Heart right ventricle (tissue), 16 donors: ENCODE measurements at regions not wholly inside any gene's neighbourhood (a gene's known extent, or its start where the extent isn't known, plus 50 kb on each side); places are given as distances from the start of the nearest gene placed in this dataset.
A peak's percentile ranks its signal among the peaks of the same experiment; 100 is the strongest.

Source experiments
- ATAC-seq, 8 donors: fragments of 200-7000 bp; cut with Tn5 transposase; one replicate each; pipeline ENCODE4 v1.9.1; 2020; ENCODE audit warnings: mild to moderate bottlenecking in 8 of 8, moderate library complexity in 8 of 8, moderate number of reproducible peaks in 1 of 8
- DNase-seq, 2 donors: peaks; one replicate each; pipeline ENCODE4 v3.0.0-alpha.2; 2020
- H3K27ac ChIP-seq, 10 donors: fragments of 200-600 bp; sonication (generic) in 2 of 10; one replicate each; pipeline versions ENCODE4 v1.5.0 to v1.8.0; 2020 to 2022; ENCODE audit warnings: mild to moderate bottlenecking in 3 of 10
- H3K27me3 ChIP-seq, 7 donors: fragments of 200-600 bp; one replicate each; pipeline ENCODE4 v1.8.0; 2021 to 2022; ENCODE audit warnings: mild to moderate bottlenecking in 2 of 7
- H3K36me3 ChIP-seq, 9 donors: fragments of 200-600 bp; sonication (generic) in 1 of 9; one replicate each; pipeline versions ENCODE4 v1.5.0 to v1.8.0; 2020 to 2022; ENCODE audit warnings: mild to moderate bottlenecking in 2 of 9
- H3K4me1 ChIP-seq, 9 donors: fragments of 200-600 bp; sonication (generic) in 1 of 9; one replicate each; pipeline versions ENCODE4 v1.5.0 to v1.8.0; 2020 to 2022; ENCODE audit warnings: mild to moderate bottlenecking in 4 of 9
- H3K4me3 ChIP-seq, 10 donors: fragments of 200-600 bp; sonication (generic) in 2 of 10; one replicate each; pipeline versions ENCODE4 v1.5.0 to v1.8.0; 2020 to 2022; ENCODE audit warnings: mild to moderate bottlenecking in 7 of 10, moderate library complexity in 2 of 10
- H3K9me3 ChIP-seq, 11 donors: fragments of 200-600 bp in 10 of 11; sonication (generic) in 2 of 11; one replicate each; pipeline versions ENCODE4 v1.5.0 to v1.8.0; 2013 to 2022; ENCODE audit warnings: mild to moderate bottlenecking in 2 of 11, control low read depth in 1 of 11, moderate library complexity in 1 of 11
- WGBS, 2 donors: extraction: QIAGEN DNeasy Blood & Tissue Kit; methylation state at CpG; one replicate each; pipeline ENCODE4 v1.1.7; 2013; ENCODE audit warnings: inconsistent platforms in 1 of 2; 5-methylcytosine and 5-hydroxymethylcytosine counted together
- intact Hi-C, 10 donors: fragments of 100-400 bp; cut with DNase I; formaldehyde crosslinking; loops; one replicate each; pipeline versions ENCODE4 v1.11.1 to v1.14.2; 2022
- TF ChIP-seq, protein P1 (sequence below), 9 donors: fragments of 200-600 bp; sonication (generic) in 2 of 9; IDR thresholded peaks; one replicate each; pipeline versions ENCODE4 v1.5.0 to v1.8.0; 2021 to 2022; ENCODE audit warnings: antibody characterized with exemption in 9 of 9, mild to moderate bottlenecking in 5 of 9, moderate library complexity in 1 of 9
- donor health status: Arrhythmogenic right ventricular cardiomyopathy.
- donor health status: ischemic (EF 13 %, LVEDD 7.1; RV severe dilation, severe dysfunction).
- donor health status: healthy with polysubstance abuse.
- donor health status: DM: no; HTN: yes; CAD: no.
- donor health status: DM: no; HTN: no; CAD: no.
- donor health status: ischemic (EF 25% LVEDD 6.9; RV normal size, moderate dysfunction).
- donor health status: ischemic (EF 25% LVEDD 5.7; RV mildly dilated, moderate dysfunction).
- donor health status: healthy.
- donor health status: DM: yes; HTN: yes; CAD: no.
- donor health status: Ischemic cardiomyopathy.
- donor health status: ischemic (EF 35%, LVEDD 5.7; RV mildly dilated, moderate dysfunction).
- donor health status: nonischemic (EF 11% LVEDD 7.7; RV severe dilation, severe dysfunction).
- donor health status: DM: yes; HTN: yes; CAD: no.
- donor health status: PGD.
- donor health status: ischemic (EF 29% LVEDD 5.4; RV normal size, mild dysfunction).
- donor health status: nonischemic (EF 23%, LVEDD 6.1; RV moderate dilation, normal function).

DNA sequence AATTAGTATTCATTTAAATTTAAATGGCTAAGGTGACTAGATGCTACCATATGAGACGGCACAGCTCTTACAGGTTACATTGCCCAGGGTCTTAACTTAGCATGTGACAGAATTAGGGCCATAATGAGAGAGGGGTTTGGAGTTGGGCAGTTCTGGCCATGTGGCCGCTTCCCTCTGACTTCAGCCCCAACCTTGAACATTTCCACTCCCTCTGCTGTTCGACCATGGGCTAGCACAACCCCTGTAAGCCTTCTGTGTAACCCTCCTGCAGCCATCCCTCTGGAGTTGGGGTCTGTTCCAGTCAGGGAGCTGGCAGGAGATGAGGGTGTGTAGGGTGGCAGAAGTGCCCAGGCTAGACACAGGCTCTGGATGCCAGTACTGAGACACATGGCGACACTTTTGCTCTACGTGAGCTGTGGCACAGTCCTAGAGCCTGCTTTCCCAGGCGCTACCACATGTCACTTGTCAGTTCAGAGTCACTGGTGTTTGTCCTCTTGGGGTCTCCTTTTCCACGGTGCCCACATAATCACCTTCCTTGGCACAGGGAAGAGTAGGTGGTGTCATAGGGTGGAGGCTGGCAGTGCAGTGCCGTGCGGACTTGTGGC, 128.7 kb upstream of the PITX1 start:
- TF ChIP-seq, protein P1, sequence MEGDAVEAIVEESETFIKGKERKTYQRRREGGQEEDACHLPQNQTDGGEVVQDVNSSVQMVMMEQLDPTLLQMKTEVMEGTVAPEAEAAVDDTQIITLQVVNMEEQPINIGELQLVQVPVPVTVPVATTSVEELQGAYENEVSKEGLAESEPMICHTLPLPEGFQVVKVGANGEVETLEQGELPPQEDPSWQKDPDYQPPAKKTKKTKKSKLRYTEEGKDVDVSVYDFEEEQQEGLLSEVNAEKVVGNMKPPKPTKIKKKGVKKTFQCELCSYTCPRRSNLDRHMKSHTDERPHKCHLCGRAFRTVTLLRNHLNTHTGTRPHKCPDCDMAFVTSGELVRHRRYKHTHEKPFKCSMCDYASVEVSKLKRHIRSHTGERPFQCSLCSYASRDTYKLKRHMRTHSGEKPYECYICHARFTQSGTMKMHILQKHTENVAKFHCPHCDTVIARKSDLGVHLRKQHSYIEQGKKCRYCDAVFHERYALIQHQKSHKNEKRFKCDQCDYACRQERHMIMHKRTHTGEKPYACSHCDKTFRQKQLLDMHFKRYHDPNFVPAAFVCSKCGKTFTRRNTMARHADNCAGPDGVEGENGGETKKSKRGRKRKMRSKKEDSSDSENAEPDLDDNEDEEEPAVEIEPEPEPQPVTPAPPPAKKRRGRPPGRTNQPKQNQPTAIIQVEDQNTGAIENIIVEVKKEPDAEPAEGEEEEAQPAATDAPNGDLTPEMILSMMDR (IDR thresholded peaks at IDR 0.05), result no peak
- ATAC-seq (peak in 1 of 8 donors; percentile 47), DNase-seq (no peak)
- no peaks in the 10 kb centered on the region for H3K4me1 ChIP-seq
- H3K36me3 ChIP-seq, result no peaks in the 10 kb centered on the region
- no peak overlapping the region for H3K4me3 ChIP-seq
- H3K9me3 ChIP-seq, result peaks cover 0 to 27% (median 15%) of the 10 kb centered on the region in 11 donors
- no peak overlapping the region for H3K27ac ChIP-seq
- H3K27me3 ChIP-seq, result peaks cover 0 to 37% (median 28%) of the 10 kb centered on the region in 7 donors
- intact Hi-C loops, result no loop called here
- 68 to 69% methylated on average over 9 of the region's 9 CpGs for WGBS, 2 donors

DNA sequence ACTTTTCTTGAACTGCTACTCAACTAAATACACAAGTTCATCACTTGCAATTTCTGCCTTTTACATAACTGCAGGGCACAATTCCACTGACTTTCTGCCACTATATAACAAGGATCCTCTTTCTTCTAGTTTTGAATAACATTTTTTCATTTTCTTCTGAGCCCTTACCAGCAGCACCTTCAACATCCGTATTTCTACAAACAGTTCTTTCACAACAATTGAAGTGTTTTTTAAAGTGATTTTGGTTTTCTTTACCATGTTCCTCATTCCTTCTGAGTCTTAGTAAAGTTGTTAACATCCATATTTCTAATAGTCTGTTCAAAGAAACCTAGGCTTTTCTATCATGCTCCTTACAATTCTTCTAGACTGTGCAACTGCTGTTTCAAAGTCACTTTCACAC, 127.2 kb upstream of the PITX1 start:
- H3K4me1 ChIP-seq, result no peaks in the 10 kb centered on the region
- H3K27me3 ChIP-seq, result peaks cover 0 to 22% (median 16%) of the 10 kb centered on the region in 7 donors
- 73 to 89% methylated on average over 1 of the region's 1 CpG for WGBS, 2 donors
- no peak overlapping the region for H3K27ac ChIP-seq
- DNase-seq (no peak), ATAC-seq (no peak)
- TF ChIP-seq, protein P1 (IDR thresholded peaks at IDR 0.05), result no peak
- H3K4me3 ChIP-seq, result no peak overlapping the region
- peaks cover 0 to 35% (median 17%) of the 10 kb centered on the region in 11 donors for H3K9me3 ChIP-seq
- H3K36me3 ChIP-seq, result no peaks in the 10 kb centered on the region
- intact Hi-C loops, result no loop called here

DNA sequence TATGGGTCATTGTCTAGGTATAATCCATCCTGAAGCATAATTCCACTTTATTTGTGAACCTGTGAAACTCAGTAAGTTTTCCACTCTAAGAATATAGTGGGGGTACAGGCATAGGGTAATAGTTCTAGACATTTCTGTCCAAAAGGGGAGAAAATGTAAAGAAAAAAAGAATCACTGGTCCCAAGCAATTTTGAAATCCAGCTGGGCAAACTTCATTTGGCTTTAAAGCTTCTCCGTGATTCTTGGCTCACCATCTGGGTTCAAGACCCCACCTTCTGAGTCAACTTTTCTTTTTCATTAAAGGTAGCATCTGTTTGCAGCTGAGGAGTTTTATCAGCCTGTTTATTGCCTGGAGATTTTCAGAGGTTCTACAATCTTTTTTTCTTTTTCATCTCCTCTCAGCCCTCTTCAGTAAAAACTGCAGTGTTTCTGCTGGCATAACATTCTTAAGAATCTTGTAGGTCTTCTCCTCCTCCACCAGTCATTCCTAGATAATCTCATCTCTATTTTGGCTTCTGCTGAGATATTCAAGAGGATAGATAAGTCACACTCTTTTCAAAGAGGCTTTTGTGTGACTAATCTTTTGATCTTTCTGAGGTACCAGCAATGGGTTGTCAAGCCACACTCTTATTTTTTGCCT, 126.1 kb upstream of the PITX1 start:
- DNase-seq (no peak), ATAC-seq (no peak)
- TF ChIP-seq, protein P1 (IDR thresholded peaks at IDR 0.05), result no peak
- peaks cover 0 to 35% (median 17%) of the 10 kb centered on the region in 11 donors for H3K9me3 ChIP-seq
- H3K36me3 ChIP-seq, result no peaks in the 10 kb centered on the region
- peaks cover 0 to 22% (median 16%) of the 10 kb centered on the region in 7 donors for H3K27me3 ChIP-seq
- intact Hi-C loops, result no loop called here
- H3K4me3 ChIP-seq, result no peak overlapping the region
- no peaks in the 10 kb centered on the region for H3K4me1 ChIP-seq
- 69 to 72% methylated on average over 1 of the region's 1 CpG for WGBS, 2 donors
- no peak overlapping the region for H3K27ac ChIP-seq

DNA sequence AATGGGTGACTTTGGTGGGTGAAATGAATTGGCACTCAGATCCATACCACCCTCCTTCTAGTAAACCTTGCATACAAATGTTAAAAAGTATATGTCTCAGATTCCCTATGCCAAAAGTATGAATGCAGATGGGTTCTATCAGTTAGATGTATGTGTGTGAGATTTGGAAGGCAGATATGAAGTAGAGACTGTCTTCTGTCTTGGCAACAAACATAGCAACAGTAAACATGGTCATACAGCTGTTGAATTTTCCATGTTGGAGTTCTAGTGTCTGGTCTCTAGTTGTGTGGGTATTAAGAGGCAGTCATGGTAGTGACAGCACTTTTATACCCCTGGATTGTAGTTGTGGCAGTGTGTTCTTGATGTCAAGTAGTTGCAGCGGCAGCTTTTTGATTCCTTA, 125.6 kb upstream of the PITX1 start:
- no peaks in the 10 kb centered on the region for H3K4me1 ChIP-seq
- 95 to 96% methylated on average over 1 of the region's 1 CpG for WGBS, 2 donors
- DNase-seq, result no peak
- H3K9me3 ChIP-seq, result peaks cover 0 to 35% (median 17%) of the 10 kb centered on the region in 11 donors
- TF ChIP-seq, protein P1 (IDR thresholded peaks at IDR 0.05), result no peak
- no peak overlapping the region for H3K4me3 ChIP-seq
- no peak overlapping the region for H3K27ac ChIP-seq
- peaks cover 0 to 23% (median 16%) of the 10 kb centered on the region in 7 donors for H3K27me3 ChIP-seq
- intact Hi-C loops, result no loop called here
- no peak for ATAC-seq
- no peaks in the 10 kb centered on the region for H3K36me3 ChIP-seq
